Stimulated activated CD4-positive, alpha-beta T cell treated with anti-CD3 and anti-CD28 coated beads, Interleukin-2, amount 100 ng/mL, for 24 hours (primary cell): ENCODE measurements at regions not wholly inside any gene's neighbourhood (a gene's known extent, or its start where the extent isn't known, plus 50 kb on each side); places are given as distances from the start of the nearest gene placed in this dataset.

Experiments
- DNase-seq, 2 donors: peaks; one replicate each; pipeline ENCODE4 v3.0.0-alpha.2; 2020

DNA sequence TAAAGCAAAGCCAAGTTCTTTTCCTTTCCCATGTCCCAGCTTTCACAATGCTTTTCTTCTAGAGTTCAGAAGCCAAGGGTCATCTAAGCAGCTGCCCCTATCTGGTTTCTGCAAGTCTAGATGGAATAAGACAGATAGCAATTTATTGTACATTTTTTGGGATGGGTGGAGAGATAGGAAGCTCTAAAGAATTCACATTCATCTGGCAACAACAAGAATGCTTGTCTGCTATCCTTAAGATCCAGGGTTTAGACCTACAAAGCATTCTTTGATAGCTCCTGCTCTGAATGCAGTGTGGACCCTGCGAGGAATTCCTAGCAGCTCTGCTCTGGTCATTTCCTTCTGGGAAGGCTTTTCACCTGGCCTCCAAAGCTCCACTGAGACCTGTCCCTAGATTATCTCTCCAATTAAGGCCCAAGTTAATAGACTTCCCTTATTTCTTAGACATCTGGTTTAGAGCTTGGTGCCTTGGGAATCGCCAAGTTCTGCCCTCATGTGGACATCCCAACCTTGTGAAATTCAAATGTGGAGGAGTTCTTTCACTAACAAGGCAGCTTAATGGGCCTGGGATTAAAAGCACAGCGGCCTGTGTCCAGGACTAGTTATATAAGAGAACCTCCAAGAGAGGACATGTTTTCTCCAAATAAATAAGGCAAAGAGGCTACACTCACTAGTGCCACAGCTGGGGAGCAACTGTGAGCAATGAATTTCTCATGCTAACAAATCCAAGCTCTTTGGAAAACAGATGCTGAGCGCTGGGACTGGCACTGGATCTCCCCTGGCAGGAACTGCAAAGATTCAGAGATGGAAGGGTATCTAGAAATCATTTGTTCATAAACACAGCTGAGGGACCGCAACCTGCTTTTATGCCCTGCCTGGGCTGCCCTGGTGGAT lies 384.5 kb upstream of the DDHD1 start:
- no peak for DNase-seq

DNA sequence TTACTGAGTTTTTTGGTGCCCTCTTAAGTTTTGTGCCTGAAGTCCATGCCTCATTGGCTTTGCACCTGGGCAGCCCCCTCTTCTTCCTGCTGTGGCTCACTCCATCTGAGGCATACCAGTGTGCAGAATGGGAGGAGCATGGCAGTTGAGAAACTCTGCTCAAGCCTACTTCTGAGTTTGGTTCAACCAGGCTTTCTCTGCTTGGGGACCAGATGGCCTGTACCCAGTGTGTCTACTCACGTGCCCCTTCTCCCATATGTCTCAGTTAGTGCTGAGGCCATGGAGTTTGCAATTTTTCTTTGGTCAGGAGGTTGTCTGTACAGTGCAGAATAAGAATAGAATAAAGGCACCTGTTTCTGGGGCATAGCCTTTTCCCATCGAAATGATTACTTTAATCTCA lies 383.3 kb upstream of the DDHD1 start:
- no peak for DNase-seq

DNA sequence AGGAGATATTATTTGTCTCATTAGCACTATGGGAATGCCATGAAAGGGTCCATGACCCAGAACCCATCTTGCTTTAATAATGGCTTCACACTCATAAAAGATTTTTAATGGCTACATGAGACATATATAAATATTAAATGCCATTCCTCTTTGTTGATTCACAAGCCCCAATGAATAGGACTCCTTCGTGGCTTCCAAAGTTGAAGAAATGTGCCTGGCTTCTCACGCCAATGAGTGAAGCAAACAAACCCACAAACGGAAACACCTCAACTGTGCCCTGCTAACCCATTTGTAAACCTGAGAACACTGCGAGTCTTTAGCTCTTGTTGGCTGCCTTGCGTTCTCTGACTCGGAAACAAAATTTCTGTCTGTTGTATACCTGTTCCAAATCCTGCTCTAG lies 381.7 kb upstream of the DDHD1 start:
- no peak for DNase-seq

DNA sequence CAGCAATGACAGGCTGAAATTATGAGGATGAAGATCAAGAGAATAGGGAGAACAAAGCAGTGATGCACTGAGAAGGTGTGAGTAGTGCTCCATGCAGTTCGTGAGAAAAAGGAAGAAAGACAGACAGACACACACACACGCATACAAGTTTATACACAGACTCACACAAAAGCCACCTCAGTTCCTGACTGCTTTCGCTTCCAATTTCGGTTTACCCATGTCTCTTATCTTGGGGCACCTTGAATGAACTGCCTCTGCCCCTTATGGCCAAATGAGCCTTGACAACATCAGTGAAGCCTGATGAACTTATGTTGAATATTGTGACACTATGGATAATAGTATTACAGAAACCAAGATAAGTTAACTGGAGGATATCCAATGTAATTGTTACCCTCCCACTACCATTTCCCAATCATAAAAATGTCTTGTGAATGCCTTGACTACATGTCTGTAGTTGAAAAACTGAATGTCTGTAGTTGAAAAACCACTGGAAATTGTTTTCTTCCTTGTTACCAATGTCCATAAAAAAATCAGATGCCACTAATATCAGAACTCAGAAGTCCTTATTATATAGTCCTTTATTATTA lies 380.4 kb upstream of the DDHD1 start:
- DNase-seq, result no peak

DNA sequence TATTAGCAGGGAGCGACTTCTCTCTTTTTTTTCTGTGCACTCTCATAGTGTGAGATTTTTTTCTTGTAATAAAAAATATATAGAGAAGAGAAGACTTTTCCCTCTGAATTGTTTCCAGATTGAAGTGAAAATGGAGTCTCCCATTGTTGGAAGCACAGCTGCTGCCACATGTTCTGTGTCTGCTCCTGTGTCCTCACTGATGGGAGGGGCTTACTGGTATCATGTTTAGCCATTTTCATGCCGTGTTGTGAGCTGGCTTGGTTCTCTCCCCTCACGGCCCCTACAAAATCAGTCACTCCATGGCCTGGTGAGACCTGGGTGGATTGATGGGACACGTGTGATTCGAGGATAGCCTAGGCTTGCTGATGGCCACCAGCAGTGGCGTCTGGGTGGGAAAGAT lies 379.7 kb upstream of the DDHD1 start:
- DNase-seq, result no peak

DNA sequence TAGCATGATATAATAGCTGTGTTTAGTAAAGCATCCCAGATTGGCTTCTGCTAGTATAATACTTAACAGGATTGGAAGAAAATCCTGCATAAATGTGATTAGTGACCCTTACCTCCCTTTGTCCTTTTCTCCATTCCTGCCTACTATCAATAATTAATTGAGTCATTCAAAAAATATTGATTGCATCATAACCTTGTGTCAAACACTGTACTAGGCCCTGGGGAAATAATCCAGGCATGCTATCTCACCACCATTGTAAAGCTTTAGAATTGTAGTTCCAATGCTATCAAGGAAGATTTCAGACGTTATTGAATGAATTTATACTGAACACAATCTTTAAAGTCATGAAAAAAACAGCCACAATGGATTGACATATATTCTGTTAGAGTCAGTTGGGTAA lies 378.6 kb upstream of the DDHD1 start:
- DNase-seq, result no peak

DNA sequence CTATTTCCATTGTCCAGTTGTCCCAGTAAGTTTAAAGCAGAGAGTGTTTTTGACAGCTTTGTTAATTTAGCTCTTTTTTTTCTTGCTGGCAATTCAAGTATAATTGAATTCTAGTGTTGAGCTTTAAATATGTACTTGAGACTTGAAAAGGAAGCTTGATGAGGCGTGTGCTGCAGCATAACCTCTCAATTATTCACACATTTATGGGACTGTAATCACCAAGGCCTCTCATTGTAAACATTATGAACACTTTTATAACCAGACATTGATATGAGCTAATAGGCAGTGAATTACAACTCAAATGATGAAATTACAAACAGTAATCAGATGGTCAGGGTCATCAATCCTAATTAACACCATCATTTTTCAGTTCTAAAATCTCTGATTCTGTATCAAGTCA lies 378.0 kb upstream of the DDHD1 start:
- no peak for DNase-seq

DNA sequence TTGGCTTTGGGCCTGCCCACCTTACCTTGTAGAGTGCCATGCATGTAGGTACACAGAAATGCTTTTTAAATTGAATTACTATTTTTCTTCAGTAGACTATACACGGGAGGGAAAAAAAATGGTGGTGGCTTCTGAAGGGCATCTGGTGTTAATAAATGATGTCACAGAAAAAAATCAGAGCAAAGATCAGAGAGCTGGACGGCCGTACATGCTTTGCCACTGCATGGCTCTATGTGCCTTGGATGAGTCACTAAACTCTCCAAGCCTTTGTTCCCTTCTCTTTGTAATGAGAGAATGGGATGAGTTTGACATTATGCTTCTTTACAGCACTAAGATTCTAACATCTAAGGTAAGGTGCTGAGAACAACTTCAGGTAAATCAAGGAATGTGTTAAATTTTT lies 376.4 kb upstream of the DDHD1 start:
- DNase-seq, result no peak

DNA sequence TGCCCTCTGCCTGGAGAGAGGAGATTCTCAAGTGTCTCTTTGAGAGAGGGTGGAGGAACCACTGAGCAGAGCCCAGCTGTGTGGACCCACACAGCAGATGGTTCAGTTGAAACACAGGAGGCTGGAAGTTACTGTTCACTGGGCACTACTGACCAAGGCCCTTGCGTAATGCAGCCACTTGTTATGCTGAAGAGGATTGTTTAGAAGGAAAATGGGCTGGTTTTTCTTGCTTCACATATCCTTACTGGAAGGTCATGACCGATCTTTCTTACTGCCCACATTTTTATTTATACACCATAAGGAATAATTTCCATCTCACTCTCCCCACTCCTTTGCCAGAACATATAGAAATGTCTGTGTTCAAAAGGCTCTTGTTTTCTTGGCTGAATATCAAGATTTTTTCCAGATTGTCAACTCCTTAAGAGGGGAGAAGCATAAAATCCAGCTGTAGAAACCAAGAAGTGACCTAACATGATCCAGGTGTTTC lies 375.1 kb upstream of the DDHD1 start:
- DNase-seq, result no peak

DNA sequence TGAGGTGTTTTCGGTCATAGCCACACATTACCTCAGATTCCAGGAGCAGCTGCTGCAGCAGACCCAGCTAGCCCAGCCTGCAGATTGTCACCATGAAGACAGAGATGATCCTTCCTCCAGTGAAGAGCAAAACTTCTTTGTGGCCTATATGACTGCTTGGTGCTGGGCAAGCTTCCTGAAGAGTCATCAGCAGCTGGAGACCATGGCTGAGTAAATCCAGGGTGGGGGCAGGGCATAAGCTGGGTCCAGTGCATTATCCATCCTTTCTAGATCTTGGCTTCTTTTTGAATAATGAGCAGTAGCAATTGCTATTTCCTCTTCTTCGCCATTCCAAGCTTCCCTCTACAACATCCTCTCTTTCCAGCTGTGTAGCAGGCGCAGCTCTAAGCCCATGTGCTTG lies 373.1 kb upstream of the DDHD1 start:
- no peak for DNase-seq

DNA sequence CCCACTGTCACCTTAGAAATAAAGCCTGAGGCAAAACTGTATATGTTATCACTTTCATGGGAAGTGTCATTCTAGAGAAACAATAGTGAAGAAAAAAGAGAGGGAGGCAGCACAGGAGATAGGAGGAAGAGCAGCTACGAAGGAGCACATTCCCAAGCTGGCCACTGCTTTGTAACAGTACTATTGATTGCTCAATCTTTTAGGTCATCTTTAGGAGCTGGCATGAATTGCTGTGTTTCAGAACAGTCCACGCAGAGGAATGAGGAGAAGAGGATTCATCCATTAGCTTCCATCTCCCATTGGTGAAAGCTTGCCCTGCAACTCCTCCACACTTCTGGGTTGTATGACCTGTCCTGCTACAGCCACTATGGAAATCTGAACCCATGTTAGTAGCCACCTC lies 372.5 kb upstream of the DDHD1 start:
- DNase-seq, result no peak

DNA sequence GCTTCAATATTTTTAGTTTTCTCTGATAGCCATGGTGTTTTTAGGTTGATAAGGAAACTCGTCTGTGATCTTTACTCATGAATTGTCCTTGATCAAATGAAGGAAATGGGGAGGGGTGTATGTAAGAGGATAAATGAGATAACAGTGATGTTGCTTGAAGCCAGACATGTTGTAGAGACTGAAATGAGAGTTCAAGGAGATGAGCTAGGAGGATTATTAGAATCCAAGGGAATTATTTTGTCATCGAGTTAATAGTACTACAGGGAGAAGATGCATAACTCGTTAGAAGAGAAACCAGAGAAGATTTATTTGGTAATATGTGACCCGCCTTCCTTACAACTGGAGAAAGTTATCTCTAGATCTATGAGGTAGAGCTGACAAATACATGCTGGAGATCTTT lies 371.3 kb upstream of the DDHD1 start:
- no peak for DNase-seq

DNA sequence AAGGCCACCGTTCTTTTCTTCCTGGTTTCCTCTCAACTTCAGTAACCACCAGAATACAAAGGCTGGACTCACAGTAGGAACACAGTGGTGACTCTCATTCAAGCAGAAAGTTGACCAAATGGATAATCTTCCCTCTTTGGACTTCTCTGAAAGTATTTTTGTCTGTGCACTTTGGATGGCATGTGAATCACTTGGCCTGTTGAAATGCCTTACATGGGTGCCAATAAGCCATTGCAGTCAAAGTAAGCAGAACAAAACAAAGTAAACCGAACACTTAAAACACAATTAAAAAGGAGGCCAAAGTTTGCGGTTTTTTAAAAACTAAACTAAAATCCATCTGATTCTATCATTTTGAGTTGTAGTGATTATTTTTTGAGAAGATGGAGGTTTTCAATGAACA lies 370.1 kb upstream of the DDHD1 start:
- DNase-seq, result no peak

DNA sequence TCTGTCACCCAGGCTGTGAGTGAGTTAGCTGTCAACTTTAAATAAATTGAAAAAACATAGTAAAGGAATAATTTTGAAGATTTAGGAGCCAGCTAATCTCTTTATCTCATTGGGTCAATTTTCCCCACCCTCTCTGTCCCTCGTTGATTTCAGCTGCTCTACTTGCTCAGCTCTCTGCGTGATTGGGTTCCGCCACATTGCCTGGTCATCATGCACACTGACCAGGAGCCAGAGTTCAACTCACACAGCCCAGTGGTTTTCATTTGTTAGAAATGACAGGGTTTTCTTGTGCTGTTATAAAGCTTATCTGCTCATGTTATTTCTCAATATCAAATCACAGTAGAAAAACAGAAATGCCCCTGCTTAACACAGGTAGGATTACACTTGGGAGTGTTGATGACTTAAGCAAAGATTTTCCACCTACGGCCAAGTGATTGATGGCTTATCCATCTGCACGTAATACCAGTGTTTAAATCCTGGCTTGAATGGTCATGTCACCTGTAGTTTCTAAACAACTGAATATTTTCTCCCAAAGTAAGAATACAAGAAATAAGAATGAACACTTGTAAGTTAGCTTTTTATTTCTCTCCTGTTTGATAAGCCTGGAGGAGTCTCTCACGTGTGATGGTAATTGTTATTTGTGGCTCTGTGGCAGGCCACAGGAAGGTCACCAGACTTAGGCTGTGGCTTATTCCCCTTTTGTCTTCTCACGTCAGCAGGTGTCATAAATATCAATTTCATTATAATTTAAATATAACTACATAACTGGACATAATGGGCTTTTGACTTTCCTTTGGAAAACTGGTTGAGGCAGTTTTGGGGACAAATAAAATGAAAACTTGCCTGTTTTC lies 367.2 kb upstream of the DDHD1 start:
- DNase-seq, result no peak

DNA sequence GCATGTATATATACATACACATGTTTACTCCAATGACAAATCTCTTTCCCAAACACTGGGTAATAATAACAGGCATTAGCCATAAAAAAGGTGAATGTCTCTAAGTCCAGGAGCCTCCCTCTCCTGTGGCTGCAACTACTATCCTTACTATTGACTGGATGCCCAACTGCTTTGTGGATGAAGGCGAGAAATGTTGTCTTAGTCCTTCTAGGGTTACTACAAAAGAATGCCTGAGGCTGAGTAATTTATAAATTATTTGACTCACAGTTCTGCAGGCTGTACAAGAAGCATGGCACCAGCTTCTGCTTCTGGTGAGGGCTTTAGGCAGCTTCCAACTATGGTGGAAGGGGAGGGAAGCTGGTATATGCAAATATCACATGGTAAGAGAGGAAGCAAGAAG lies 366.0 kb upstream of the DDHD1 start:
- no peak for DNase-seq

DNA sequence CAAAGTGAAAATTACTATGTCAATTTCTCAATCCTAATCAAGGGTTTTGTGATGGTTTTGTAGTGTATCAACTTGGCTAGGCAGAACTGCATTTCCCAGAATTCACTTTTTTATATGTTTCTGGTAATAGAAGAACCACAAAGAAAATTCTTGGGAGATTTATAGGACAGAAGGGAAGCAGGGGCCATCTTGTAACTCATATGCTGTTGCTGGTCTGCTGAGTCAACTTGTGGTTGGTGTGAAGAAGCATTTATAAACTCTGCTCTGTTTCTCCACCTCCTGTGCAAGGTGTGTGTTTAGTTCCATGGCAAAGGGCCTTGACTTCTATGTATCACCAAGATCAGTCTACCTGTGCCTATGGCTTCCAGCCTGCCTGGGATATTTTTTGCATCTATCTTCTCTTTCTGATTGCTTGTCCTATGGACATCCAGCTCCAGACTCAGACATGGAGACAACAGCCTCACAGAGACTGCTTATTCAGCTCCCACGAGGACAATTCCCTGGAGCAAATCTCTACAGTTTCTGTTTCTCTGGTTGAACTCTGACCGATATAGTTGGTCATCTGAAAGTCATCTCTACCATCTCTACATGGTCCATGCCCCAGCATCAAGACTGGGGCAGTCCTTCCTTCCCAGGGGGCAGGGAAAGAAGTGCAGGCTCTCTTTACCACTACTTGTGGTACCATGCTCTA lies 364.3 kb upstream of the DDHD1 start:
- DNase-seq, result no peak

DNA sequence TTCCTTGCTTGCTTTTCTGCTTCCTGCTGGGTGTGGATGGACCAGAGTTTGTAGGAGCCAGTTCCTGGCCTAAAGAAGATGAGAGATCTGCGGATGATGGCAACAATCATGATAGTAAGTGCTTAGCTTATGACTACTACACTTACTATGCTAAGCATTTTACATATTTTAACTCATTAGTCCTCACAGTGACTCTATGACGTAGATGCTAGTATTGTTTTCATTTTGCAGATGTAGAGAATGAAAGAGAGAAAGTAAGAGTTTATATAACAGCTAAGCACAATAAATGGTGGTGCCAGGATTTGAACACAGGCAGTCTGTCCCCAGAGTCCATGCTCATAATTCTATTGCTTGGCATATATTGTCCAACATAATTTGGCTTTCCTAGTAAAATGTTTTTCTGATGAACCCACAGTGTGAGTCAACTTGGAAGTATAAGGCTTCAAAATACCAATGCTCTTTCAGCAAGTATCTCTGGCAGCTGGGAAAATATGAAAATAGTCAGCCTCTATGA lies 363.2 kb upstream of the DDHD1 start:
- DNase-seq, result no peak

DNA sequence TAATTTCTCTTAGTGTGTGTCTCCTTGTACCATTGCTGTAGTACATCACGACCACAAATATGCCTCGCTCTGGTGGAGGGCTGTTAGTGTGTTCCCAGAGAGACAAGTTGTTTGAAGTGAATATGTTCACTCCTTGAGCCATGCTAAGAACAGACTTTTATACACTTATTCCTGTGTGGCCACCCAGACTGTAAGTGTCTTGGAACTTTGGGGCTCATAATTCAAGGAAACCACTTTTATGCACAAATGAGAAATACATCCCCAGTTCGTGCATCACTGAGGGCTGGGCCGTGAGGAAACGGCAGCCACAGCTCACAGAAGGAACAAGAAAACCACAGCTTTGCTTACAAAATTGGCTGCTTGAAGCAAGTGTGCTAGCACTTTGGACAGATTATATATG lies 362.2 kb upstream of the DDHD1 start:
- no peak for DNase-seq

DNA sequence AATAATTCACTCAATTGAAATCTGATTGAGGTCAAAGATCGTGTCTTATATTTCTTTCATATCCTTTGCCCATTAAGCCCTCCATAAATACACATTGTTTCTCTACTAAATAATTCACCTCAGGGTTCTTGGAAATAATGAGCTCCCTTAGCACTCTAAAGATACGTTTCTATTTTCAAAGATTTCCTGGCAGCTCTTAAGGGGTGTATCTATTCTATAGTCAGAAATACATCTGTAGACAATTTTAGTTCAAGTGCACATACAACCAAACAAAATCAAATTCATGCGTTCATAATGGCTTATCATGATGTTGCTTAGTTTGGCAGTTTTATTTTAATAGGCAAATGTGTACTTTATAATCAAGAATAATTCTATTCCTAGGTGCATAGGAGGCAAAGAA lies 361.1 kb upstream of the DDHD1 start:
- no peak for DNase-seq

DNA sequence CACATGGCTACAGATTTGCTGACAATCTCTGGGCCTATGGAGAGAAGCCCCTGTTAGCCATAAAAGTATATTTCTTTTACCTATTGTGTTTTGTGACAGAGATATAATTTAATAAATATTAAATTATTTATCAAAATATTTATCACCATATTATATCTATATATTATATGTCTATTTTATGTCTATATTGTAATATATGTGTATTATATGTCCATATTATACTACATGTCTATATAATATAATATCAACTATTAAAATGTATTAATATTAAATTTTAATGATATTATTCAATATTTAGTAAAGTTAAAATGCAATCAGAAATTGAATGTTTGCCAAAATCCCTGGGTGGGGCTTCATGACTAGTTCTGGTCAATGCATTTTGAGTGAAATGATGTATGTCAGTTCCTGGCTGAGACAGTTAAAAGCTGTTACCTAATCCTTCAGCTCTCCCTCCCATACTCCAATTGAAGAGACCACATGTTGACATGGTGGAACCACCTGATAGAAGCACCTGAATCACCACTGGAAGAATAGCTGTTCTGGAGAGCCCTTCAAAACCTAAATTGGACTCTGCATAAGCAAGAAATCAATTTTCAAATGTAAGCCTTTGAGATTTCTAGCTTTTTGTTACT lies 357.3 kb upstream of the DDHD1 start:
- DNase-seq, result no peak

DNA sequence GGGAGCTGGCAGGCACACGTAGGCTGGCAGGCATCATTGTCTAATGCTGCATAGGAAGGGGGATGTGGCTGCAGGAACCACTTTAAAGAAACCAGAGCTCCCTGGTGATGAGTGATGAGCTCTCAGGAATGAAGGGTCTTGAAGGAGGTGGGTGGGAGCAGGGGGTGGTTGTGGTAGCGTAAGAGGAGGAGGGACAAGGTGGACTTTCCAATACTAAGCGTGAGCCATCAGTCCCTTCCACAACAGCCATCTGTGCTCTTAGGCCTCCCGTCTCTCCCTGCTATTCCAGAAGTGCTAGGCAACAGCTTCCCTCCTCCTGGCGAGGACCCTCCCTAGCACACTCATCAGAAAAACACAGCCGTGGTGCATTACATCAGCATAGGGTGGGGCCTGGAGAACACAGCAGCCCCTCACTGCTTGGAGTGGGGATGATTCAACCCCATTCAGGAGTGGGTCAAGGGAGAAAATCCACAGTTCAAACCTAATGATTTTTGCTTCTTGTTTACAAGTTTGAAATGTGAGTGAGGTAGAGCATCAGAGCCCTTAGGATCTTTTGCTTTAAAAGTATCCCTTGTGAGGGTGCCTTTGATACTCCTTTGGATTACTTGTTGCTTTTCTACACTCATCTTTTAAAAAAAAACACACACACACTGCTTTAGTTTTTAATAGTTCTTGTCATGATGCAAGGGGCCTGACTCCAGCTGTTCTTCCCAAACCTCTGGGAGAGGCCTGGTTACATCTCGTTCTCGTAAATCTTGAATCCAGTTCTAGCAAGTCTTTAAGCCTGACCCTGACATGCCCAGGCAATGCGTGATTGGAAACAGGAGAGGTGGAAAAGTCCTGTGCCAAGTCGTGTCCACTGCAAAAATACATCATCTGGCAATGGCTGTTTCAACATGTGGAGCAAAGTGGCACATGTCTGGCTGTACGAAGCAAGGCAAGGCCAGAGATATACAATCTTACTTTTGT lies 356.4 kb upstream of the DDHD1 start:
- no peak for DNase-seq
